Bronchial epithelial cell (primary cell): ENCODE measurements at regions not wholly inside any gene's neighbourhood (a gene's known extent, or its start where the extent isn't known, plus 50 kb on each side); places are given as distances from the start of the nearest gene placed in this dataset.

ENCODE experiments used
- DNase-seq: peaks from one replicate; pipeline ENCODE4 v3.0.0-alpha.2; 2010; ENCODE audit warnings: low read depth
- FAIRE-seq: peaks from 2 replicates; lab custom pipeline; 2011; peaks lifted over from hg19 to GRCh38; lab: Jason Lieb, UNC
- H3K27me3 ChIP-seq: 2 replicates; pipeline ENCODE4 v1.5.1; 2011; ENCODE audit warnings: low read length; ENCODE audit not compliant: control insufficient read depth, insufficient read depth
- H3K36me3 ChIP-seq: 2 replicates; pipeline ENCODE4 v1.5.1; 2011; ENCODE audit warnings: low read length; ENCODE audit not compliant: control insufficient read depth, insufficient read depth
- H3K4me3 ChIP-seq: 2 replicates; pipeline ENCODE4 v1.5.1; 2011; ENCODE audit warnings: mild to moderate bottlenecking, low read depth, low read length, control low read depth
- CTCF ChIP-seq: IDR thresholded peaks from 2 replicates; pipeline ENCODE4 v1.5.1; 2011; ENCODE audit warnings: mild to moderate bottlenecking, moderate library complexity, low read length, control low read depth, inconsistent platforms; ENCODE audit not compliant: insufficient read depth, severe bottlenecking

DNA sequence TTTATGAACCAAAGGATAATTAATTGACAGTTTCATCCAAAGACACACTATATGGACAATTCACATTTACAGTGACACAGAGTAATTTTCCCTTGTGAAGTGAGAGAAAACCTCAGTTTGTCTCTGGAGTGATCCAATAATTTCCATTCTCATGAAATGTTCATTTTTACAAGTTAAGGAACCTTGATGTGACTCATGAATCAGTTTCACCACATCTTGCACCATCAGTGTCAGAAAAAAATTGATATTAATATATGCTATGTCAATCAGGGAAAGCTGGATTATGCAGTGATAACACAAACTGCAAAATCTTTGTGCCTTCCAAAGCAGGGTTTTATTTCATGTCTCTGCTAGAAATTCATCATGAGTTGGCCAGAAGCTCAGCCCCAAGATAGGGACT lies 348.1 kb downstream of the ARPP21 start:
- FAIRE-seq, result no peak
- no peak for TF ChIP-seq CTCF
- no peak for DNase-seq
- Histone ChIP-seq H3K36me3 (no peaks in the 10 kb centered on the region), H3K4me3 (no peak overlapping the region), H3K27me3 (no peaks in the 10 kb centered on the region)

- DNase-seq, result no peak
- H3K36me3 ChIP-seq, result no peaks in the 10 kb centered on the region
- no peak overlapping the region for H3K4me3 ChIP-seq
- no peaks in the 10 kb centered on the region for H3K27me3 ChIP-seq
- FAIRE-seq, result no peak
- no peak for TF ChIP-seq CTCF
These were observed 352.7 kb downstream of the ARPP21 start for GRCh38 chr3:35992041-35992440.

GRCh38 chr3:36011791-36012190 lies 368.5 kb upstream of the STAC start:
- TF ChIP-seq CTCF, result no peak
- FAIRE-seq (no peak), DNase-seq (peak; percentile 11)
- no peaks in the 10 kb centered on the region for H3K27me3 ChIP-seq
- H3K4me3 ChIP-seq, result no peak overlapping the region
- H3K36me3 ChIP-seq, result no peaks in the 10 kb centered on the region

GRCh38 chr3:36013425-36013824 lies 366.9 kb upstream of the STAC start:
- no peak for TF ChIP-seq CTCF
- Histone ChIP-seq H3K4me3 (no peak overlapping the region), H3K36me3 (no peaks in the 10 kb centered on the region), H3K27me3 (no peaks in the 10 kb centered on the region)
- FAIRE-seq, result no peak
- DNase-seq, result no peak

DNA sequence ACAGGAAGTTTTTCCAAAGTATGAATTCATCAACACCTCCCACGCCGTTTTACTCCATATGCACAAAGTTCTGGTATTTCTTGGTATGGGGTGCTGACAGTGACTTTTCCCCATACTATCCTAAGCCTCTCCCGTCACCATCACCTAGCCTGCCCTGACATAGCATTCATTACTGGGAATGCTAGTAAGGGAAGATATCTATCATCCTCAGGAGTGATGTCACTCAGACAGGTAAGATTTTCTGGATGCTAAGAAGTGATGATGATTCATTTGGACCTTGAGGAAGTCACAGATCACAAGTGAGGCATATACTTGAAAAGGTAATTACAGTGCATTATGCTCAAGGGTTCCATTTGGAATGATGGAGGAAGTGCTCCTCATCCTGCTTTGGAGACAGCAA lies 355.1 kb upstream of the STAC start:
- FAIRE-seq, result no peak

More for the DNA sequence above, 355.1 kb upstream of the STAC start:
- Histone ChIP-seq H3K27me3 (no peaks in the 10 kb centered on the region), H3K36me3 (no peaks in the 10 kb centered on the region), H3K4me3 (no peak overlapping the region)
- TF ChIP-seq CTCF, result no peak
- no peak for DNase-seq
